Neuronal stem cell (in vitro differentiated cells): ENCODE measurements at regions not wholly inside any gene's neighbourhood (a gene's known extent, or its start where the extent isn't known, plus 50 kb on each side); places are given as distances from the start of the nearest gene placed in this dataset.

ENCODE experiments used
- DNase-seq: peaks from one replicate; pipeline ENCODE4 v3.0.0-alpha.2; 2013; ENCODE audit warnings: low spot score
- H2AFZ ChIP-seq: one replicate; pipeline ENCODE4 v1.6.1; 2013; ENCODE audit warnings: mild to moderate bottlenecking, low read length, inconsistent platforms
- H2AK5ac ChIP-seq: 2 replicates; pipeline ENCODE4 v1.6.1; 2013; ENCODE audit warnings: low read depth, mild to moderate bottlenecking, inconsistent platforms, low read length, moderate library complexity, mixed read lengths
- H2BK120ac ChIP-seq: 2 replicates; pipeline ENCODE4 v1.6.1; 2013; ENCODE audit warnings: low read depth, mild to moderate bottlenecking, inconsistent platforms, low read length, moderate library complexity, mixed read lengths
- H2BK12ac ChIP-seq: one replicate; pipeline ENCODE4 v1.6.1; 2013; ENCODE audit warnings: low read length, inconsistent platforms
- H2BK15ac ChIP-seq: 2 replicates; pipeline ENCODE4 v1.6.1; 2013; ENCODE audit warnings: mild to moderate bottlenecking, low read length, inconsistent platforms, mixed read lengths
- H2BK5ac ChIP-seq: one replicate; pipeline ENCODE4 v1.6.1; 2013; ENCODE audit warnings: inconsistent platforms, mild to moderate bottlenecking, low read length, moderate library complexity
- H3K14ac ChIP-seq: one replicate; pipeline ENCODE4 v1.6.1; 2013; ENCODE audit warnings: low read length, inconsistent platforms
- H3K18ac ChIP-seq: 2 replicates; pipeline ENCODE4 v1.6.1; 2013; ENCODE audit warnings: low read length, inconsistent platforms
- H3K23ac ChIP-seq: 2 replicates; pipeline ENCODE4 v1.6.1; 2013; ENCODE audit warnings: low read depth, mild to moderate bottlenecking, mixed read lengths, low read length, inconsistent platforms; ENCODE audit not compliant: poor library complexity
- H3K27ac ChIP-seq: replicated peaks from 3 replicates; pipeline ENCODE4 v1.5.1; 2013; ENCODE audit warnings: low read length, inconsistent platforms
- H3K27me3 ChIP-seq, 3 experiments: 2 replicates each; pipeline ENCODE4 v1.6.1; 2013; ENCODE audit warnings: low read length in 3 of 3, mild to moderate bottlenecking in 2 of 3, inconsistent platforms in 1 of 3, low read depth in 1 of 3, mixed read lengths in 1 of 3, moderate library complexity in 1 of 3; ENCODE audit not compliant: control insufficient read depth in 3 of 3, insufficient read depth in 3 of 3
- H3K36me3 ChIP-seq, 2 donors: replicated peaks in 1 of 2; 2 replicates each; pipeline ENCODE4 v1.6.1; 2013; ENCODE audit warnings: low read length in 2 of 2; ENCODE audit not compliant: control insufficient read depth in 2 of 2, insufficient read depth in 2 of 2
- H3K4ac ChIP-seq: 2 replicates; pipeline ENCODE4 v1.6.1; 2013; ENCODE audit warnings: inconsistent platforms, mild to moderate bottlenecking, low read length, moderate library complexity
- H3K4me1 ChIP-seq, 2 donors: 1 replicate in 1 of 2; 2 replicates in 1 of 2; pipeline ENCODE4 v1.6.1; 2013; ENCODE audit warnings: low read length in 2 of 2, low read depth in 1 of 2; ENCODE audit not compliant: control insufficient read depth in 2 of 2, insufficient read depth in 1 of 2
- H3K4me2 ChIP-seq: one replicate; pipeline ENCODE4 v1.6.1; 2013; ENCODE audit warnings: mild to moderate bottlenecking, low read length, inconsistent platforms; ENCODE audit not compliant: insufficient read depth, poor library complexity, severe bottlenecking
- H3K4me3 ChIP-seq, 2 donors: 2 replicates each; pipeline ENCODE4 v1.5.1; 2013; ENCODE audit warnings: low read length in 2 of 2, mild to moderate bottlenecking in 2 of 2, inconsistent platforms in 1 of 2, moderate library complexity in 1 of 2
- H3K79me1 ChIP-seq: one replicate; pipeline ENCODE4 v1.6.1; 2013; ENCODE audit warnings: low read depth, mild to moderate bottlenecking, inconsistent platforms, low read length, moderate library complexity
- H3K9ac ChIP-seq: one replicate; pipeline ENCODE4 v1.6.1; 2013; ENCODE audit warnings: mild to moderate bottlenecking, low read depth, low read length, inconsistent platforms; ENCODE audit not compliant: poor library complexity
- H3K9me3 ChIP-seq, 2 donors: replicated peaks in 1 of 2; 2 replicates each; pipeline versions ENCODE3 to v1.6.1; 2013; ENCODE audit warnings: low read length in 2 of 2, mild to moderate bottlenecking in 2 of 2, inconsistent platforms in 1 of 2, low read depth in 1 of 2, mixed read lengths in 1 of 2, moderate library complexity in 1 of 2; ENCODE audit not compliant: control insufficient read depth in 2 of 2, insufficient read depth in 1 of 2
- H4K8ac ChIP-seq: one replicate; pipeline ENCODE4 v1.6.1; 2013; ENCODE audit warnings: low read depth, mild to moderate bottlenecking, inconsistent platforms, low read length, moderate library complexity
- H4K91ac ChIP-seq: one replicate; pipeline ENCODE4 v1.6.1; 2013; ENCODE audit warnings: low read length, low read depth, mild to moderate bottlenecking, inconsistent platforms; ENCODE audit not compliant: poor library complexity
- WGBS, 2 donors: extraction: QIAGEN DNeasy Blood & Tissue Kit; methylation state at CpG; one replicate each; pipeline ENCODE4 v1.1.7; 2013; ENCODE audit warnings: missing lambda C conversion rate in 2 of 2, mixed read lengths in 1 of 2; ENCODE audit not compliant: insufficient read length in 2 of 2, insufficient replicate concordance in 1 of 2; ENCODE audit errors: extremely low coverage in 2 of 2; 5-methylcytosine and 5-hydroxymethylcytosine counted together

DNA sequence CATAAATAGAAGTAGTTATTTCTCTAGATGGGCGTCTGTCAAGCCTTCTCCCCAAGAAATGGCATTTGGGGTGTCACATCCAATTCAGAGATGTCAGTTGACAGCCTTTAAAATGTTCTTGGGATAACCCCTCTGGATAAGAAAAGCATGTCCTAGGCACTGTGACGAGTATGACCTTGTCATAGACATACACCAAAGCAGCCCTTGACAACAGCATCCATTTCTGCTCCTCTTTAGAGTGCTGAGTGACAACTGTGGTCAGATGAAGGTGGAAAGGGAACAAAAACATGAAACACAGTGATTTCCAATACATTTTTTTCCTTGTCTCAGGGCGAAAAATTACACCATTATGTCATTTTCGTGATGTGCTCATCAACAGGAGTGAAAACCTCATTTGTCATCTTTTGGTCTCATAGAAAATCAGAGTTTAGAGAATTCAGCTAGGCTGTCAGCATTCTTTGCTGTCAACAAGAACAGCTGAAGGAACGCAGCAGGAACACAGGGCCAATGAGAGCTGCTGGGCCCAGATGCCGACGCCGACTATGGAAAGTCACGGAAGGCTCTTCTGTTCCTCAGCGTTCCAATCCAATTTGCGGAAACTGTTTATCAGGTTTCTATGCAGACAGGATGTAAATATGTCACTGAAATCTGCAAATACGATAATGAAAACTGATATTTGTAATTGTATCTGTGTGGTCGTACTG, 193.2 kb downstream of the ICOS start:
- no peak overlapping the region for H3K4me2 ChIP-seq
- H3K27me3 ChIP-seq: peaks cover 0 to 9% (median 0%) of the 10 kb centered on the region in 3 experiments
- H4K8ac ChIP-seq: no peak overlapping the region
- H2BK15ac ChIP-seq: no peak overlapping the region
- H2BK12ac ChIP-seq: no peak overlapping the region
- no peak overlapping the region for H3K27ac ChIP-seq
- no peak overlapping the region for H2BK5ac ChIP-seq
- H3K36me3 ChIP-seq: no peaks in the 10 kb centered on the region
- H3K14ac ChIP-seq: no peak overlapping the region
- H3K4me3 ChIP-seq: no peak overlapping the region
- H3K9me3 ChIP-seq: no peaks in the 10 kb centered on the region
- DNase-seq: no peak
- no peaks in the 10 kb centered on the region for H3K79me1 ChIP-seq
- H3K23ac ChIP-seq: no peak overlapping the region
- H3K4me1 ChIP-seq: no peaks in the 10 kb centered on the region
- no peak overlapping the region for H4K91ac ChIP-seq
- H3K18ac ChIP-seq: no peak overlapping the region
- H2BK120ac ChIP-seq: no peak overlapping the region
- no peak overlapping the region for H2AFZ ChIP-seq
- WGBS, 2 donors: no CpG with 5 or more reads among the region's 13 CpGs
- no peak overlapping the region for H3K9ac ChIP-seq
- H3K4ac ChIP-seq: no peak overlapping the region
- no peak overlapping the region for H2AK5ac ChIP-seq

DNA sequence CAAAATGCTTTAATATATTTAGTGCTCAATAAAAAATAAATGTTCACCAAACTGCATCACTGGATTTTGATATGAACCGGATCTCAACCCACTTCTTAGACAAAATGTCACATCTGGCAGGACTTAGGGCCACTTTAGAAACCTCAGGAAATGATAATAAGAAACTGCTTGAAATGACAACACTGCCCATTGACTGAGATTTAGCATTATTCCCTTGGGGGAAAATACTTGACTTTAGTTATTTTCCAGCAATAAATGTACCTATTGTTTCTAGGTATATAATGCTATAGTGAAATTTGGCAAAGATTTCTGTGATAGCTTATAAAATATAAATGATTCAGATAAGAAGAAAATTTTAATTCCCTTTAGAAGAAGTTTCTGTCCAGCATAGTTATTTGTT, 195.1 kb downstream of the ICOS start:
- DNase-seq: no peak
- Histone ChIP-seq H3K27me3 (peaks cover 0 to 5% (median 0%) of the 10 kb centered on the region in 3 experiments), H2BK12ac (no peak overlapping the region), H3K14ac (no peak overlapping the region), H2AK5ac (no peak overlapping the region), H2BK120ac (no peak overlapping the region), H3K79me1 (no peaks in the 10 kb centered on the region), H2AFZ (no peak overlapping the region), H3K4ac (no peak overlapping the region), H3K9ac (no peak overlapping the region), H2BK5ac (no peak overlapping the region), H3K36me3 (no peaks in the 10 kb centered on the region), H3K4me2 (no peak overlapping the region), H3K27ac (no peak overlapping the region), H4K8ac (no peak overlapping the region), H3K18ac (no peak overlapping the region), H3K4me3 (no peak overlapping the region), H3K4me1 (no peaks in the 10 kb centered on the region), H2BK15ac (no peak overlapping the region), H4K91ac (no peak overlapping the region), H3K9me3 (no peaks in the 10 kb centered on the region), H3K23ac (no peak overlapping the region)
- WGBS, 2 donors: no CpG with 5 or more reads among the region's 1 CpG

DNA sequence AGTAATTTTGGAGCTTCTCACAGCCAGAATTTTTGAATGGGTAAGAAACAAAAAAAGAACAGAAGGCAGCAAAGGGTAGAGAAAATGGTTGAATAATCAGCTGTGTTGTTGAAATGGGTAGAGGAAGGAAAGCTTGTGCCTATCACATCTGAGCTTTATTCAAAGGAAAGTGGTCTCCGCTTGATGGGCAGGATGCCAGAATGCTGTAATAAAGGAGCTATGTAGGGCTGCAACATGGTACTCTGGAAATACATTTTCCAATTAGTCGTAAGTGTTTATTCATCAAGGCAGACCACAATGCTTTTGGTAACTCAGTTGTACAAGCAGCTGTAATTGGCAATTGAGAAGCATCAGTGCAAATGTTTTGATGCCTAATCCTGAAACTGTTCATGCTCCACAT, 196.9 kb downstream of the ICOS start:
- WGBS, 2 donors: no CpG with 5 or more reads among the region's 2 CpGs
- no peaks in the 10 kb centered on the region for H3K4me1 ChIP-seq
- no peaks in the 10 kb centered on the region for H3K36me3 ChIP-seq
- no peak overlapping the region for H2BK5ac ChIP-seq
- peaks cover 0 to 10% (median 0%) of the 10 kb centered on the region in 3 experiments for H3K27me3 ChIP-seq
- no peak overlapping the region for H3K18ac ChIP-seq
- DNase-seq: no peak
- no peak overlapping the region for H3K4ac ChIP-seq
- H2BK15ac ChIP-seq: no peak overlapping the region
- no peak overlapping the region for H3K4me3 ChIP-seq
- no peak overlapping the region for H2BK12ac ChIP-seq
- H3K27ac ChIP-seq: no peak overlapping the region
- no peak overlapping the region for H2BK120ac ChIP-seq
- H3K23ac ChIP-seq: no peak overlapping the region
- no peak overlapping the region for H3K9ac ChIP-seq
- no peak overlapping the region for H2AFZ ChIP-seq
- no peaks in the 10 kb centered on the region for H3K9me3 ChIP-seq
- H3K79me1 ChIP-seq: no peaks in the 10 kb centered on the region
- H3K14ac ChIP-seq: no peak overlapping the region
- no peak overlapping the region for H3K4me2 ChIP-seq
- no peak overlapping the region for H4K8ac ChIP-seq
- H2AK5ac ChIP-seq: no peak overlapping the region
- H4K91ac ChIP-seq: no peak overlapping the region

DNA sequence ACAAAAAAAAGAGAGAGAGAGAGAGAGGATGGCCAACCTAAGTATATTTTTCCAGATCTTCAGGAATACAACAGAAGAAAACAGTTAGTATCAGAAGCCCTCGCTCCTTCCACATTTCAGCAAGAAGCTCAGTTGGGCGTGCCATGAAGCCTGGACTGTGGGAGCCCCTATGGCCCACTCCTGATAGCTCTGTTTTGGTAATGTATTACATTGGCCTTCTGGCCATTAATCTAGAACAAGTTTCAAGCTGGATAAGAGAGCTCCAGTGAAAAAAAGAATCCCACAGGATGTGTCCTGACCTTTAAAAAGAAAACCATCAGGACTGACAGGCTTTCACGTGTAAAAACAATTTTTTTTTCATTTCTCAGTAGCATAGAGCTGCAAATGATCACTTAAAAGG, 197.9 kb downstream of the ICOS start:
- H3K27ac ChIP-seq: no peak overlapping the region
- H3K27me3 ChIP-seq: peaks cover 0 to 10% (median 0%) of the 10 kb centered on the region in 3 experiments
- H2AK5ac ChIP-seq: no peak overlapping the region
- H3K4me1 ChIP-seq: no peaks in the 10 kb centered on the region
- H3K79me1 ChIP-seq: no peaks in the 10 kb centered on the region
- H2BK5ac ChIP-seq: no peak overlapping the region
- no peaks in the 10 kb centered on the region for H3K9me3 ChIP-seq
- no peak overlapping the region for H3K23ac ChIP-seq
- no peak overlapping the region for H3K14ac ChIP-seq
- H3K4me2 ChIP-seq: no peak overlapping the region
- no CpG with 5 or more reads among the region's 3 CpGs for WGBS, 2 donors
- no peak overlapping the region for H3K4me3 ChIP-seq
- no peak overlapping the region for H4K91ac ChIP-seq
- H3K18ac ChIP-seq: no peak overlapping the region
- no peak overlapping the region for H2BK12ac ChIP-seq
- no peak overlapping the region for H4K8ac ChIP-seq
- no peak overlapping the region for H2BK120ac ChIP-seq
- no peak overlapping the region for H3K9ac ChIP-seq
- DNase-seq: no peak
- no peak overlapping the region for H3K4ac ChIP-seq
- H3K36me3 ChIP-seq: no peaks in the 10 kb centered on the region
- no peak overlapping the region for H2AFZ ChIP-seq
- no peak overlapping the region for H2BK15ac ChIP-seq
